ENCODE measurements at regions not wholly inside any gene's neighbourhood (a gene's known extent, or its start where the extent isn't known, plus 50 kb on each side); places are given as distances from the start of the nearest gene placed in this dataset.
"Not testable (repeated sequence)": the region's sequence is repeated elsewhere in the genome, so short reads cannot be mapped to it uniquely, and the experiment has no call there.

GRCh38 chr1:196007763-196008162, 600.5 kb downstream of the KCNT2 start:
- TF ChIP-seq, protein P1, sequence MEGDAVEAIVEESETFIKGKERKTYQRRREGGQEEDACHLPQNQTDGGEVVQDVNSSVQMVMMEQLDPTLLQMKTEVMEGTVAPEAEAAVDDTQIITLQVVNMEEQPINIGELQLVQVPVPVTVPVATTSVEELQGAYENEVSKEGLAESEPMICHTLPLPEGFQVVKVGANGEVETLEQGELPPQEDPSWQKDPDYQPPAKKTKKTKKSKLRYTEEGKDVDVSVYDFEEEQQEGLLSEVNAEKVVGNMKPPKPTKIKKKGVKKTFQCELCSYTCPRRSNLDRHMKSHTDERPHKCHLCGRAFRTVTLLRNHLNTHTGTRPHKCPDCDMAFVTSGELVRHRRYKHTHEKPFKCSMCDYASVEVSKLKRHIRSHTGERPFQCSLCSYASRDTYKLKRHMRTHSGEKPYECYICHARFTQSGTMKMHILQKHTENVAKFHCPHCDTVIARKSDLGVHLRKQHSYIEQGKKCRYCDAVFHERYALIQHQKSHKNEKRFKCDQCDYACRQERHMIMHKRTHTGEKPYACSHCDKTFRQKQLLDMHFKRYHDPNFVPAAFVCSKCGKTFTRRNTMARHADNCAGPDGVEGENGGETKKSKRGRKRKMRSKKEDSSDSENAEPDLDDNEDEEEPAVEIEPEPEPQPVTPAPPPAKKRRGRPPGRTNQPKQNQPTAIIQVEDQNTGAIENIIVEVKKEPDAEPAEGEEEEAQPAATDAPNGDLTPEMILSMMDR (conservative IDR thresholded peaks at IDR 0.05; ENCODE audit: low read depth, low read length), result no peak
- DNase-seq (ENCODE audit: low read depth), result no peak
- no peak overlapping the region for H3K4me3 ChIP-seq (ENCODE audit: low read depth, low read length)

GRCh38 chr1:196005426-196005825, 602.8 kb downstream of the KCNT2 start:
- TF ChIP-seq, protein P1 (conservative IDR thresholded peaks at IDR 0.05; ENCODE audit: low read depth, low read length), result no peak
- DNase-seq (ENCODE audit: low read depth), result no peak

GRCh38 chr1:196004388-196004787, 603.9 kb downstream of the KCNT2 start:
- not testable (repeated sequence) for DNase-seq (ENCODE audit: low read depth)

More at GRCh38 chr1:196005426-196005825, 602.8 kb downstream of the KCNT2 start:
- H3K4me3 ChIP-seq (ENCODE audit: low read depth, low read length), result no peak overlapping the region

GRCh38 chr1:196002906-196003305, 605.3 kb downstream of the KCNT2 start:
- DNase-seq (ENCODE audit: low read depth), result peak; percentile 0
- TF ChIP-seq, protein P1 (conservative IDR thresholded peaks at IDR 0.05; ENCODE audit: low read depth, low read length), result no peak
- no peak overlapping the region for H3K4me3 ChIP-seq (ENCODE audit: low read depth, low read length)

More at GRCh38 chr1:196004388-196004787, 603.9 kb downstream of the KCNT2 start:
- not testable (repeated sequence) for H3K4me3 ChIP-seq (ENCODE audit: low read depth, low read length)

DNA sequence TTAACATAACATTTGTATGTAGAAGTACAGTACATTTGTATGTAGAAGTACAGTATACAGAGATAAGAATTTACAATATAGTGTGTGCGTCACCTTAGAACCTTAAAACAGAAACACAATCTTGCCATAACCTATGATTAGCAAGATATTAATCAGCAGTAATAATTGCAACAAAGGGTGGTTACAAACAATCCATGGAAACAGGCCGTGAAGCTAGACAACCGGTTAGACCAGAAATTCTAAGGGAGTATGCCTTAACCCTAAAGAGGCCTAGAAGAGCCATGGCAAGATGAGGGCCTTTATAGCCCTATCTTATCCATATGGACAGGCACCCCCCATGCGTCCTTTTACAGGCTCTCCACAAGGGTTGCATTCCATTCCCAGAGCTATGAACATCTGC, 605.9 kb downstream of the KCNT2 start:
- H3K4me3 ChIP-seq (ENCODE audit: low read depth, low read length); DNase-seq (ENCODE audit: low read depth): not testable (repeated sequence)

- DNase-seq (ENCODE audit: low read depth), result no peak
- TF ChIP-seq, protein P1 (conservative IDR thresholded peaks at IDR 0.05; ENCODE audit: low read depth, low read length), result no peak
These were observed 607.1 kb downstream of the KCNT2 start for GRCh38 chr1:196001188-196001587.

DNA sequence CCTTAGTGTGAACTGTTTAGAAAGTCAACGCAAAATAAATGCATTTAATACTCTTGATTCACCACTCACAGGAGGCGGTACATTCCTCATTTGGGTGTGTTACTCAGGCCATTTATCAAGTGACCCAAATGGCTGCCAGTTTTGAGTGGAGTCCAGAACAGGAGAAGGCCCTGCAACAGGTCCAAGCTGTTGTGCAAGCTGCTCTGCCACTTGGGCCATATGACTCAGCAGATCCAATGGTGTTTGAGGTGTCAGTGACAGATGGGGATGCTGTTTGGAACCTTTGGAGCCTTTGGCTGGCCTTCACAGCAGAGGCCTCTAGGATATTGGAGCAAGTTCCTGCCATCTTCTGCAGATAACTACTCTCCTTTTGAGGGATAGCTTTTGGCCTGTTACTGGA, 609.2 kb downstream of the KCNT2 start:
- TF ChIP-seq, protein P1 (conservative IDR thresholded peaks at IDR 0.05; ENCODE audit: low read depth, low read length), result no peak
- DNase-seq (ENCODE audit: low read depth), result no peak

More at GRCh38 chr1:196001188-196001587, 607.1 kb downstream of the KCNT2 start:
- H3K4me3 ChIP-seq (ENCODE audit: low read depth, low read length), result no peak overlapping the region

GRCh38 chr1:195981448-195982139, 626.6 kb downstream of the KCNT2 start:
- DNase-seq (ENCODE audit: low read depth), result no peak
- H3K4me3 ChIP-seq (ENCODE audit: low read depth, low read length), result no peak overlapping the region
- TF ChIP-seq, protein P1 (conservative IDR thresholded peaks at IDR 0.05; ENCODE audit: low read depth, low read length), result no peak

More for the DNA sequence above, 609.2 kb downstream of the KCNT2 start:
- H3K4me3 ChIP-seq (ENCODE audit: low read depth, low read length), result no peak overlapping the region

All from epithelial cell of proximal tubule (primary cell).